ENCODE measurements at regions not wholly inside any gene's neighbourhood (a gene's known extent, or its start where the extent isn't known, plus 50 kb on each side); places are given as distances from the start of the nearest gene placed in this dataset.

GRCh38 chr5:67673618-67674017 is 477.0 kb upstream of the CD180 start:
- no peak overlapping the region for H3K4me3 ChIP-seq (ENCODE audit: low read depth, low read length)
- no peak for DNase-seq (ENCODE audit: low read depth)
- TF ChIP-seq, protein P1, sequence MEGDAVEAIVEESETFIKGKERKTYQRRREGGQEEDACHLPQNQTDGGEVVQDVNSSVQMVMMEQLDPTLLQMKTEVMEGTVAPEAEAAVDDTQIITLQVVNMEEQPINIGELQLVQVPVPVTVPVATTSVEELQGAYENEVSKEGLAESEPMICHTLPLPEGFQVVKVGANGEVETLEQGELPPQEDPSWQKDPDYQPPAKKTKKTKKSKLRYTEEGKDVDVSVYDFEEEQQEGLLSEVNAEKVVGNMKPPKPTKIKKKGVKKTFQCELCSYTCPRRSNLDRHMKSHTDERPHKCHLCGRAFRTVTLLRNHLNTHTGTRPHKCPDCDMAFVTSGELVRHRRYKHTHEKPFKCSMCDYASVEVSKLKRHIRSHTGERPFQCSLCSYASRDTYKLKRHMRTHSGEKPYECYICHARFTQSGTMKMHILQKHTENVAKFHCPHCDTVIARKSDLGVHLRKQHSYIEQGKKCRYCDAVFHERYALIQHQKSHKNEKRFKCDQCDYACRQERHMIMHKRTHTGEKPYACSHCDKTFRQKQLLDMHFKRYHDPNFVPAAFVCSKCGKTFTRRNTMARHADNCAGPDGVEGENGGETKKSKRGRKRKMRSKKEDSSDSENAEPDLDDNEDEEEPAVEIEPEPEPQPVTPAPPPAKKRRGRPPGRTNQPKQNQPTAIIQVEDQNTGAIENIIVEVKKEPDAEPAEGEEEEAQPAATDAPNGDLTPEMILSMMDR (IDR thresholded peaks at IDR 0.05; ENCODE audit: low read depth, low read length, missing control alignments): no peak
- in situ Hi-C loops (cut with HindIII; ENCODE audit: low sequenced_read_pairs): no loop called here

GRCh38 chr5:67673180-67673579 is 476.6 kb upstream of the CD180 start:
- TF ChIP-seq, protein P1 (IDR thresholded peaks at IDR 0.05; ENCODE audit: low read depth, low read length, missing control alignments): no peak
- no peak overlapping the region for H3K4me3 ChIP-seq (ENCODE audit: low read depth, low read length)
- in situ Hi-C loops (cut with HindIII; ENCODE audit: low sequenced_read_pairs): no loop called here
- DNase-seq (ENCODE audit: low read depth): no peak

- no peak for DNase-seq (ENCODE audit: low read depth)
- H3K4me3 ChIP-seq (ENCODE audit: low read depth, low read length): no peak overlapping the region
- in situ Hi-C loops (cut with HindIII; ENCODE audit: low sequenced_read_pairs): no loop called here
- TF ChIP-seq, protein P1 (IDR thresholded peaks at IDR 0.05; ENCODE audit: low read depth, low read length, missing control alignments): no peak
These were observed 476.0 kb upstream of the CD180 start for GRCh38 chr5:67672636-67673035.

DNA sequence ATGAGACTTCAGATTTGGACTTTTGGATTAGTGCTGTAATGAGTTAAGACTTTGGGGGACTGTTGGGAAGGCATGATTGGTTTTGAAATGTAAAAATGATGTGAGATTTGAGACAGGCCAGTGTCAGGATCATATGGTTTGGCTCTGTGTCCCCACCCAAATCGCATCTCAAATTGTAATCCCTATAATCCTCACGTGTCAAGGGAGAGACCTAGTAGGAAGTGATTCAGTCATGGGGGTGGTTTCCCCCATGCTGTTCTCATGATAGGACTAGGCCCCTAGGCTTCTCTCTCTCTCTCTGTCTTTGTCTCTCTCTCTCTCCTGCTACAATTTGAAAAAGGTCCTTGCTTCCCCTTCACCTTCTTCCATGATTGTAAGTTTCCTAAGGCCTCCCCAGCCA is 473.3 kb upstream of the CD180 start:
- TF ChIP-seq, protein P1 (IDR thresholded peaks at IDR 0.05; ENCODE audit: low read depth, low read length, missing control alignments): no peak
- in situ Hi-C loops (cut with HindIII; ENCODE audit: low sequenced_read_pairs): no loop called here
- no peak for DNase-seq (ENCODE audit: low read depth)
- H3K4me3 ChIP-seq (ENCODE audit: low read depth, low read length): no peak overlapping the region

DNA sequence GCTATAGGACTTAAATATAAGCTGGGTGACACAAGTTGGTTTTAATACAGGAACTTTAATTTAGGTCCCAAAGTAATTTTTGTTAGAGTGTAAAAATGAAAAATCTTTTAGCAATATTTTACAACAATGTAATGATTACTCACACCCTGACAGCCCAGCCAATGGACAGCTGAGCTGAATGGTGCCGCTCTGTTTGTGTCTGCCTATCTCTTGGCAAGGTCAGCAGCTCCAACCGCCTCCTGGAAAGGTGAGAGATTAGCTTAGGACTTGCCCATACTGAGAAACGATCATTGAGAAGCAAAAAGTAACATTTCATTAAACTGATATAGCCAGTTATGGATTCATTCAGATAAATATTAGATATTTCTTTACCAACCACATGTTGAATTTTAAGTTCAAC is 463.6 kb upstream of the CD180 start:
- H3K4me3 ChIP-seq (ENCODE audit: low read depth, low read length): no peak overlapping the region
- DNase-seq (ENCODE audit: low read depth): no peak
- in situ Hi-C loops (cut with HindIII; ENCODE audit: low sequenced_read_pairs): no loop called here
- TF ChIP-seq, protein P1 (IDR thresholded peaks at IDR 0.05; ENCODE audit: low read depth, low read length, missing control alignments): no peak

- DNase-seq (ENCODE audit: low read depth): peak; percentile 59
- no peak overlapping the region for H3K4me3 ChIP-seq (ENCODE audit: low read depth, low read length)
- in situ Hi-C loops (cut with HindIII; ENCODE audit: low sequenced_read_pairs): no loop called here
- TF ChIP-seq, protein P1 (IDR thresholded peaks at IDR 0.05; ENCODE audit: low read depth, low read length, missing control alignments): no peak
These were observed 462.7 kb upstream of the CD180 start for GRCh38 chr5:67659288-67659687.

DNA sequence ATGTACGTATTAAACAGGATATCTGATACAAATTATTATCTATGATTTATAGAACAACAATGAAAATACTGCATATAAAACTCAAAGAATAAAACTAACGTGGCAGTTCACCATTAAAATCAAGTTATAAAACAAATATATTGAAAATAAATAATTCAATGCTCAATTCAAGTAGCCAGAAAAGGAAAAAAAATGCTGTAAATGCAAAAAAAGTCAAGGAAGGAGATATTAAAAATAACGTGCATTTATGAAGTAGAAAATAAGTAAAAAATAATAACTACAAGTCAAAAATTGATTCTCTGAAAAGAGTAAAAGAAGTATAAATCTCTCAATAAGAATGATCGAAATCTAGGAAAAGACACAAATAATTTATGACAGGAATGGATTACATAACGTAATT is 460.5 kb upstream of the CD180 start:
- DNase-seq (ENCODE audit: low read depth): no peak
- in situ Hi-C loops (cut with HindIII; ENCODE audit: low sequenced_read_pairs): no loop called here
- no peak overlapping the region for H3K4me3 ChIP-seq (ENCODE audit: low read depth, low read length)

More for the DNA sequence above, 460.5 kb upstream of the CD180 start:
- TF ChIP-seq, protein P1 (IDR thresholded peaks at IDR 0.05; ENCODE audit: low read depth, low read length, missing control alignments): no peak
